ENCODE measurements at regions not wholly inside any gene's neighbourhood (a gene's known extent, or its start where the extent isn't known, plus 50 kb on each side); places are given as distances from the start of the nearest gene placed in this dataset.

GRCh38 chr5:123753937-123754891 is 242.2 kb downstream of the CSNK1G3 start:
- CTCF ChIA-PET (ENCODE audit: low intra/inter-chr PET ratio): no interaction called here
- no peak for FAIRE-seq
- no TSS peak for BruUV-seq (replicated peaks)
- TF ChIP-seq TEAD2 (tag; IDR thresholded peaks at IDR 0.05): no peak
- no peak for TF ChIP-seq MNT (conservative IDR thresholded peaks at IDR 0.05)
- TF ChIP-seq ZNF121 (CRISPR knock-in tag; conservative IDR thresholded peaks at IDR 0.05): no peak
- TF ChIP-seq CEBPZ (IDR thresholded peaks at IDR 0.05; ENCODE audit: borderline replicate concordance, low read depth, low read length): no peak
- no peak for TF ChIP-seq RNF2 (IDR thresholded peaks at IDR 0.05)
- no peak for TF ChIP-seq ZNF766 (CRISPR knock-in tag; conservative IDR thresholded peaks at IDR 0.05)
- TF ChIP-seq FIP1L1 (IDR thresholded peaks at IDR 0.05; ENCODE audit: low read depth, low read length, poor library complexity, severe bottlenecking): no peak
- no peak for TF ChIP-seq CREB3L1 (IDR thresholded peaks at IDR 0.05; ENCODE audit: borderline replicate concordance, low read depth)
- no peak for TF ChIP-seq STAT5B (CRISPR knock-in tag; IDR thresholded peaks at IDR 0.05)
- TF ChIP-seq NFRKB (IDR thresholded peaks at IDR 0.05; ENCODE audit: low read depth): no peak
- no peak for TF ChIP-seq BRCA1 (IDR thresholded peaks at IDR 0.05)
- no peak for TF ChIP-seq BRCA1 (CRISPR knock-in tag; IDR thresholded peaks at IDR 0.05)
- no peak for TF ChIP-seq USF1 (CRISPR knock-in tag; IDR thresholded peaks at IDR 0.05)
- no peak for TF ChIP-seq CEBPG (CRISPR knock-in tag; IDR thresholded peaks at IDR 0.05)
- no peak for TF ChIP-seq CEBPG (tag; conservative IDR thresholded peaks at IDR 0.05 in 1 of 2, IDR thresholded peaks at IDR 0.05 in 1 of 2)

More at GRCh38 chr5:123753937-123754891, 242.2 kb downstream of the CSNK1G3 start:
- ATAC-seq: no peak
- Histone ChIP-seq H3K9me3 (replicated peaks; ENCODE audit: control insufficient read depth, insufficient read depth, low read depth, low read length) (no peaks in the 10 kb centered on the region), H3K9ac (ENCODE audit: insufficient read depth in 1 of 2, low read depth in 2 of 2, low read length in 2 of 2) (no peak overlapping the region), H3K4me1 (replicated peaks in 1 of 2; ENCODE audit: control insufficient read depth in 2 of 2, insufficient read depth in 2 of 2, low read length in 2 of 2) (no peaks in the 10 kb centered on the region), H3K4me3 (no peak overlapping the region), H3K27me3 (ENCODE audit: control insufficient read depth in 2 of 2, insufficient read depth in 2 of 2, low read length in 2 of 2) (no peaks in the 10 kb centered on the region), H2AFZ (ENCODE audit: low read depth, low read length) (no peak overlapping the region), H4K20me1 (replicated peaks; ENCODE audit: control insufficient read depth, insufficient read depth, low read length) (no peaks in the 10 kb centered on the region), H3K9me1 (ENCODE audit: control insufficient read depth, insufficient read depth, low read length) (no peaks in the 10 kb centered on the region), H3K79me2 (ENCODE audit: control insufficient read depth, insufficient read depth, low read length) (no peaks in the 10 kb centered on the region), H3K27ac (ENCODE audit: extremely low read depth, low read depth, low read length) (no peak overlapping the region), H3K4me2 (ENCODE audit: insufficient read depth, low read length) (no peak overlapping the region), H3K36me3 (ENCODE audit: control insufficient read depth, insufficient read depth, low read length) (no peaks in the 10 kb centered on the region)
- WGBS (ENCODE audit: insufficient coverage, low coverage, missing lambda C conversion rate): 0% methylated on average over 4 of the region's 4 CpGs
- intact Hi-C loops (cut with micrococcal nuclease): no loop called here
- POLR2A ChIA-PET: no interaction called here
- in situ Hi-C loops (cut with MboI): no loop called here
- no peak for DNase-seq (ENCODE audit: extremely low read depth in 1 of 4, low spot score in 3 of 4)

Measured in K562 (cell line).